CD4-positive, alpha-beta T cell treated with Interleukin-4 for 4 hours (primary cell): ENCODE measurements at regions not wholly inside any gene's neighbourhood (a gene's known extent, or its start where the extent isn't known, plus 50 kb on each side); places are given as distances from the start of the nearest gene placed in this dataset.
"Not testable (repeated sequence)": the region's sequence is repeated elsewhere in the genome, so short reads cannot be mapped to it uniquely, and the experiment has no call there.

Experiments
- DNase-seq: peaks from one replicate; pipeline ENCODE4 v3.0.0-alpha.2; 2020

DNA sequence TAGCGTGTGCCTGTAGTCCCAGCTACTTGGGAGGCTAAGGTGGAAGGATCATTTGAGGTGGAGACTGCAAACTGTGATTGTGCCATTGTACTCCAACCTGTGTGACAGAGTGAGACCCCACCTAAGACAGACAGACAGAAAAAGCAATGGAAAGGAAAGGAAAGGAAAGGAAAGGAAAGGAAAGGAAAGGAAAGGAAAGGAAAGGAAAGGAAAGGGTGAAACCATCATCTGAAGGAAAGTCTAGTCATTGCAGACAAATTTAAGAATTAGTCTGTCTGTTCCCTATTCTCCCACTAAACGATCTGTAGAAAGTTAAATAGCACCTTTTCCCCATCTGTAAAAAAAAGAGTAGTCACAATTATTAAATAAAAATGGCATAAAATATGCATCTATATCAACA, 91.1 kb upstream of the SKAP2 start:
- DNase-seq: no peak

DNA sequence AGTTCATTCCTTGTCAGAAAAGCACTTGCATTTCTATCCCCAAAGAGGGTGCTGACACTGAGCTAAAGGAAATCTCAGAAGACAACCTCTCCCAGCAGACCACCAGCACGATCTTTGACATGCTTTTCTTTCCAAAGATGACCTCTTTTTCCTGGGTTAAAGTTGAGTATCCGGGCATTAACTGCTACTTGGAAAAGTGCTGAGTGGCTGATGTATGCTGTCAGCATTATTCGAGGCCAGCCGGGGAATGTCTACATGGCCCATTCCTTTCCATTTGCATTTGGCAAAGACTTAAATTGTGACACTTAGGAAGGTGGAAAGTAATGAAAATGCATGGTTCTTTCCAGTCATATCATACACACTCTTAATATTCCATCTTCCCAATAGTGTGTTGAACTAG, 90.6 kb upstream of the SKAP2 start:
- no peak for DNase-seq

DNA sequence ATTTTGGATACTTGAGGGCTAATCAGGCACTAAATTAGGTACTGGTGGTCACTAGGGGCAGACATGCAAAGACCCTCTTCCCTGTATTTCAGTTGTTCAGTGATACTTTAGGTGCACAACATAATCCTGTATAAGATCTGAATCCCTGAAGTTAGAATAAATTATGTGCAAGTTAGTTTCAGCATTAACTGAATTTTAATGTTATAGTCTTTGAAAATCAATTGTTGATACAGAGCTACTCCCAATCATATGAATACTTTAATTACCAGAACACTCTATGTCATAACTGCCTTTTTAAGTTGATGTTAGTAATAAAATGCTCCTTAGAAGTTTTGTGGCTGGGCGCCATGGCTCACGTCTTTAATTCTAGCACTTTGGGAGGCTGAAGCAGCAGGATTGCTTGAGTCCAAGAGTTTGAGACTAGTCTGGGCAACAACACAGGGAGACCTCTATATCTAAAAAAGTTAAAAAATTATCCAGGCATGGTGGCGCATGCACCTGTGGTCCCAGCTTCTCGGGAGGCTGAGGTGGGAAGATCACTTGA, 87.1 kb upstream of the SKAP2 start:
- no peak for DNase-seq

DNA sequence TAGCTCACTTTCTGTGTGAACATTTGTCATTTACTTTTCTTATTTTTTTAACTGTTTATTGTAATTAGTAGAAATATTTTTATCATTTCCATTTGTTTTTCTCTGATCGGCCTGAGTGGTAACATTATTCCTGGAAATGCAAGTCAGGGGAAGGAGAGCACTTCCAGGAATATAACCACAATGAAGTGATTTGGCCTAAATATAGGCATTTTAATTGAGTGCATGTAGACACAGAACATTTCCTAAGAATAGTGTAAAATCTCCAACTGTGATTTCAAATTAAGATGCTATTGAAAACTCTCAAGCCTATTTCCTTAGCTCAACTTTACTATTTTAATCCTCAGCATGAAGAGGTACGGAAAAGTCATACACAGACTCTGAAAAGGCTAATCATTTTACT, 86.5 kb upstream of the SKAP2 start:
- DNase-seq: no peak

DNA sequence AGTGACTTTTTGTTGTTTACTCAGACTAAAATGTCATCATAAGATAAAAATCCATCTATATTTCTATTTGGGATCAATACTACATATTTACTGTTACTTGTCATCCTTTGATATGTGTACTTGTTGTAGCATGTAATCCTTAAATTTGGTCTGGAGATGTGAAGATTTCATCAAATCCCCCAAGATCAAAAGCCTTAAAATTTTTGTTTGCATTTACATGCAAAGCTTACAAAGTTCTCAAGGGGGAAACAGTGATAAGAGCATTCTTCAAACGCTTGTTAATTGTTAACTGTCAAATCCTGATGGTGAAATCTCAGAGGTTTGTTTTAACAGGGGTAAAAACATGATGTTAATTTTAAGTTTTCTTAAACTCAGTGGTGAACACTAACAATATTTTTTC, 84.9 kb upstream of the SKAP2 start:
- no peak for DNase-seq

DNA sequence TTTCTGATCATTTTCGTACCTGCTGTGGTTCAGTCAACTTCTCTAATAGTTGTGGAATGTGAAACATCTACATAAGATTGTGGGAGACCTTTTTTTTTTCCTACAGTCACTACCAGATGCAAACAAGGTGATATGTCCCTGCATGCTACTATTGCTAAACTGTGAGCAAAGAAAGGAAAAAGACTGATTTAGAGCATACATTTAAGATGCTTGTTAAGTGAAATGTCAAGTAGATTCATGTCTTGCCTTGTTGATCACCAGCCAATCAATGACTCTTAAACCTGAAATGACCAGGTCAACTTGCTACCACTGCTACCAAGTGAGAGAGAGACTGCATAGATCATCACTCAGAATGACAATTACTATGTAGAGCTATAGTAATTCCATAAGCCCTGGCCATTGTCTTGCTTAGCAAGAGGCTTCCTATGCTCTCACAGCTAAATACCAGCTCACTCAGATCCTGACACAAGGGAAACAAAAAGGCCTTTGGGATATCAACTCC, 84.3 kb upstream of the SKAP2 start:
- DNase-seq: no peak

DNA sequence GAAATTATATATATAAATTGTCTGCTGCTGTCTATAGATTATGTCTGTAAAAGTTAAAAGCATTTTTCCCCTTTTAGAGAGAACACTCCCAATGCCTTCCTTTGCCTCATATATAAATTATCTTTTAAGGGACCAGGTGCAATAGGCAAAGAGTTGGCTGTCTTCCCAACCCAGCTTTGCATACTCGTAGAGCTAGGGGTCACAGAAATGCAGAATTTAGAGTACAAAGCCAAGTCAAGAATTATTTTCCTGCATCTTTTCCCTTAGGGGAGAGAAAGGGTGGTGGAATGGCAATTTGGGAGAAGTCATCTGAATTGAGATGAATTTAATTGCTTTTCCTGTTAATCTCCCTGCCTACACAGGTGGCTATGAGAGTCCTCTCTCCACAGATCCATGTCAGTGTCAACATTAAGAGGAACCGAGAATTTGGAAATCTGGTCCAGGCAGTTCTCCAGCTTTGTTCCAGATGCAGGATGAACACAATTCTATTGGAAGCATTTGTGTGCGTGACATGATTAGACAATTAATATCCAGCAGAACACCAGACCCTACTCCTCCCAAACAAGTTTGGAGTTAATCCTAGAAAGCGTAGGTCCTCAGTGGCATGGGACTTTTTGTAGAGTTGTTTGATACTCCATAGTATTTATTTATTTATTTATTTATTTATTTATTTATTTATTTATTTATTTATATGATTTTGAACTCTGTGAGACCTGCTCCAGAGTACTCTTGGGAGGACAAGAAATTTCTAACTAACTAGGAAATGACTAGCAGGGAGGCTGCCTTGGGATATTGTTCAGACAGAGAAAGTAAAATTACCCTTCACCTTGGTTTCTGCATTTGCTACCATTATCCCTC, 80.3 kb upstream of the SKAP2 start:
- DNase-seq: no peak

DNA sequence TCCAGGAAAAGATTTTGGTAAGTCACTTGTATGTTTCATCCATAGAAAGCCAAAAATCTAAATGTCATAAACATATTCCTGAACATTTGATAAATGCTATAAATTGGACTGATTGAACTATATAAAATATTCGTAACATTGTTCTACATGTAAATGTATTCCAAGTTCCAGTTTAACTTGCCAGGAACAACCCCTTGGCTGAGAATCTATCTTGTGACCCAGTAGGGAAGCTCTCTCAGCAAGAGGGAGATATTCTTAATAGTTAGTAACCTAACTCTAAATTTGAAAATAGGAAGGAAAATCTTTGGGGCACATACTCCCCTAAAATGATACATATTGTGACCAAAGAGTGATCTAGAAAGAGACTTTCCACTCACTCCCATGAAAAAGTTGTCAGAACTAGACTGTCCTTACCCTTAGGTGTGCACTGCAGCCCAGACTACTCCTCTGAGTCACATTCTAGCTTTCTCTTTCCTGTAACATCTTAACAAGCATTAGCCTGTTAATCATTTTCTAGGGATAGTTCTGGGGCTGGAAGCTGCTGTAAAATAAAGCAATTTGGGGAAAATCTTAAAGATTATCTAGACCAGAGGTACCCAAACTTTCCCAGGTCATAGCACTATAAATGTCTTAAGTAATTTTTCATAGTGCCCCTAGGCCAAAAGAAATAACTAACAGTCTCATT, 73.7 kb upstream of the SKAP2 start:
- DNase-seq: no peak

DNA sequence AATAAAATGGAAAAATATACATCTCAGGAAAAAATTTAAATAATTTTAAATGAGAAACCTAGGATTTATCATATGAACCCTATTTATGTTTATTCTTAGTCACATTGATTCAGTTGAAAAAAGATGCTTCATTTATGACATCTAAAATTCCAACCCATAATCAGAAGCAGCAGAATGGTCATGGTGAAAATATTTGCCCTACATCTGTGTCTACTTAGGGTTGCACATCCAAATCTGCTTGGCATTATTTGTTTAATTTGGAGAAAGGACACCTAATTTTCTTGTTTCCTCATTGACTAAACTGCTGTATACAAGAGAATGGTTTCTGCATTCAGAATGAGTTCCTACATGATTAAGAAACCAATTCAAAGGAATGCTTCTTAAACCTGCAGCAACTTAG, 72.9 kb upstream of the SKAP2 start:
- no peak for DNase-seq

DNA sequence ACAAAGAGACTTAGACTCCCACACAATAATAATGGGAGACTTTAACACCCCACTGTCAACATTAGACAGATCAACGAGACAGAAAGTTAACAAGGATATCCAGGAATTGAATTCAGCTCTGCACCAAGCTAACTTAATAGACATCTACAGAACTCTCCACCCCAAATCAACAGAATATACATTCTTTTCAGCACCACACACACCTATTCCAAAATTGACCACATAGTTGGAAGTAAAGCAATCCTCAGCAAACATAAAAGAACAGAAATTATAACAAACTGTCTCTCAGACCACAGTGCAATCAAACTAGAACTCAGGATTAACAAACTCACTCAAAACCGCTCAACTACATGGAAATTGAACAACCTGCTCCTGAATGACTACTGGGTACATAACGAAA, 68.2 kb upstream of the SKAP2 start:
- DNase-seq: not testable (repeated sequence)

DNA sequence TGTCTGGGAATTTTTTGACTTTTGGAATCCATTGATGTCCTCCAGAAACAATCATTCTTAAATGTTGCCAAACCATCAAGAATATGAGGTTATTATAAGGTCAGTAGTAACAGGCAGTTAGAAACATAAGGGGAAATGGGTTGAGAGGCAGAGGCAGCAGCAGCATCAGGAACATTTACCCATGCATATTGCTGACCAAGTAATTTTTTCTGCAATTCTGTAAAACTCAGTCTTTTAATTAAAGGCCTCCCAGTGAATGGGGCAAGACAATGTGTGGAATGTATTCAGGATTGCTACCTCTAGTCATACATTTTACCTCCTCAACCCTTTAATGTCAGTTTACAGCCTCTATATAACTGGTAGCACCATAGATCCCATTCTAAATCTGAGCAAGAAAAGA, 66.5 kb upstream of the SKAP2 start:
- no peak for DNase-seq

DNA sequence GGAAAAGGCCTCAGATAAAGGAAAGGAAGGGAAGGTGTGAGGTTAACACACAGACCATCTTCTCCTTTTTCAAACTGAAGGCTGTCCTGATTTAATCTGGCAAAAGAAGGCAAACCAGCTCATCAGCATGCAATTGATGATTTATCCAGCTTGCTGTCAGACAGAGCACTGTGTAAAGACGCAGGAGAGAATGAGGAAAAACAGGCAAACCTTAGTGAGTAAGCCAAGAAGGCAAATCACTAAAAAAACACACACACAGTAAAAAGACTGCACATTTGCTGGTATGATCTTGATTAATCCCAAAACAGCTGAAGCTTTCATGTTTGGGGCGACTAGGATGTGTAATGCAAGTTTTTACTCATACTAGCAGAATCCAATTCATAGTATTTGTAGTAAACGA, 65.8 kb upstream of the SKAP2 start:
- DNase-seq: no peak

DNA sequence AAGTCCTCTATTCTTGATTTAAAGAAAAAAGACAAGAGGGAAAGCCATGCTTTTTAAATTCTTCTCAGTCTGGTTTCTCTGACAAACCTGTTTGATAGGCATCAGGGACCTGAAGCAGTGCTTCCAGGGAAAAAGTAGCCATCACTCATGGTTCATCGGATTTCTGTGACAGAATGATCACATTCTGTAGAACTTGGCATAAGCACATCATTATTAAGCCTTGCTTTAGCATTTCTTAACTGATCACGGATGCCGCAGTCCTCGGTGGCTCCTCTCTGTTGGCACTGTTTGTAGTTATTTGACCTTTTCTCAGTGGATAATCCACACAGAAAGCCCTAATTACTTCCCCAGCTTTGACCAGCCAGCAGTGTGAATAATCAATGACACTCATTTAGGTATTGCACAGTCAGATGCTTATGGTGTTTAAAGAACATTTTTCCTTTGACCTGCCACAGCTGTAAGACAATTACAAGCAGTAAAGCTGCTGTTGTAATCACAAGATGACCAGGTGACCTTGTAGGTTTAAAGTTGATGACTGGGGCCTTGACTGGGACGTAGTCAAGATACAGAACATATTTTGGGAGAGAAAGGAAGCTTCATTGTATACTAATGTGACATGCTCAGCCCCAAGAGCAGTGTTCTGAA, 64.4 kb upstream of the SKAP2 start:
- DNase-seq: no peak

DNA sequence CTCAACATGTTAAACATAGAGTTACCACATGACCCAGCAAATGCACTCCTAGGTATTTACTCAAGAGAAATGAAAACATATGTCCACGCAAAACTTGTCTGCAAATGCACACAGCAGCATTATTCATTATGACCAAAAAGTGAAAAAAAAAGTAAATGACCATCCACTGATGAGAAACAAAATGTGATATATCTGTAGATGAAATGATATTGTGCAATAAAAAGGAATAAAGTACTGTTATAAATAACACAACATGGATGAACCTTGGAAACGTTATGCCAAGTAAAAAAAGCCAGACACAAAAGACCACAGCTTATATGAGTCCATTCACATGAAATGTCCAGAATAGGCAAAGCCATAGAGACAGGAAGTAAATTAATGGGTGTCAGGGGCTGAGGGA, 61.4 kb upstream of the SKAP2 start:
- DNase-seq: no peak

DNA sequence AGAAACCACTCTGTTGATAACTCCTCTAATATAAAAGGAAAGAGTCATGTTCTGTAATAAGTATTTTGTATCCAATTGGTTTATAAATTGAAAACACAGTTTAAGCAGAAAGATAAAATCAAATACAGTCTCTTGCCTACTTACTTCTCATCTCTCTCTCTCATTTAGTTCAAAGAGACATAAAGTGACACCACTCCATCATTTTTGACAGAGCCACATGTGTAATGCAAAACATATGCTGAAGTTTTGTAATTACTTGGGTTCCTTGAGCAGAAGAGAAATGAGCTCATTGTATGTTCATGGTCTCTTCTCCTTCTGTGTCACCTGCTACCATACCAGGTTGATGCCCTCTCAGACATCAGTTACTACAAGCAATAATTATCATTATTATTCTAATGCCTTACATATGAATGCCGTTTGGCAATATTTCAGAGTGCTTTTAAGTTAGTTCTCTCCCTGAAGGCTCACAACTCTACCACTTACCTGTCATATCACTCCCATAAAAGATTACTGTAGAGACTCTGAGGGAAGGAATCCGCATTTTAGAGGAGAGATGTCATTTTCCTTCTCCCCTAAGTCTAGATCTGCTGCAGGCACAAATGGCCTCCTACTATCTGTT, 59.9 kb upstream of the SKAP2 start:
- DNase-seq: no peak

DNA sequence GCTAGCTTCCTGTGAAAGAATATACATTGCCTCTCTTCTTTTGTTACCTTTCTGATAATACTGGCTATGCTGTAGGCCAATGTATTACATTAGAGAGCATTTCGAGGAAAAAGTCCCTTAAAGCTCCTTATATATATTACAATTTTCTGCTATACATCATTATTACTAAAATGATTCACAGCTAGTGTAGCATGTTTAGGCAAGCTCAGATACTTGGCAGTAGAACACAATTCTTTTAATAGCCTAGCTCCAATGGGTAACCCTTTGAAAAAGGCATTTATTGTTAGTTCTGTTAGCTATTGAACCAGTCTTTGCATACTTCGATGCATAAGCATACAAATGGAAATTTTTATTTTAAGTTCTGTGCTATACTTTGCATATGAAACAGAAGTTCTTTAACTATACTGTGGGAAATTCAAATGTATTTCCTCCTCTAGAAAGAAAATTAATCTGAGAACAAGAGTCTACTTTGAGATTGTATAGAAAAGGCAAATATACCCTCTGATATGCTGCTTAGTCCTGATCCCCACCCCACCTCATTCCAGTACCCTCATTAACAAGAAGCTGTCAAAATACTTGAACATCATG, 55.6 kb upstream of the SKAP2 start:
- no peak for DNase-seq

DNA sequence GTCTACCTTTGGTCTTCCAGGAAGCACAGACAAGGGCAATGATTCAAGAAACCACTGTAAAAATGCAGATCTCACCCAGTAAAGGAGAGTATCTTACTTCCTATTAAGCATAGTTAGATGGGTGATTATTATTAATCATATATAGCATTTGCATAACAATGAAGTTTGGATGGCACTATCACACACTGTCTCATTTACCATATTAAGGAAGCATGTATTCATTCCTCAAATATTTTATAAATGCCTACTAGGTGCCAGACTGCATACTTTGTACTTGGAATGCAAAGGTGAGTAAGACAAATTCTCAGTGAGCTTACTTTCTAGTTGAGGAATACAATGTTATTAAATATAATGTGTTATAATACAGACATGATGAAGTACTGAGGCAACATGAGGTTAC, 53.9 kb upstream of the SKAP2 start:
- DNase-seq: no peak

DNA sequence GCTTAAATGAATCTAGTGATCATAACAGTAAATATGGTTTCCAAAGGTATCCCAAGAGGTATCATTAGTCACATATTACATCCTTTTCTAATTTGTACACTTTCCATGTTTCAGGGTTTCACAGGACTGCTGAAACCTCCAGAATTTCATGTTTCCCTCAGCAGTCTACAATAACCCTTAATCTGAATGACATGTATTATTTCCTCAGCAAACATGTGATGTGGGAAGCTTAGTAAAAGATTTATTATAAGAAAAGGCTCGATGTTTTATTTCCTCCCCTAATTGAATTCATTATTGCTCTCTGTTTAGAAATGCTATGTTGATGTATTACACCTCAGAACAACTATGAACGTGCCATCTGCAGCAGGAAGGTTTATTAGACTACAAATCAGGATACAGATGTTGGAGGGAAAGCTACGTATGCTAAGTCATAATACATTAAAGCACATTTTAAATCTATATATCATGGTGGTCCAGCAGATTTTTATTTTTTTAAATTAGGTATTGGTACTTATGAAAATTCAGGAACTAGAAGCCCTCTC, 52.5 kb upstream of the SKAP2 start:
- no peak for DNase-seq

DNA sequence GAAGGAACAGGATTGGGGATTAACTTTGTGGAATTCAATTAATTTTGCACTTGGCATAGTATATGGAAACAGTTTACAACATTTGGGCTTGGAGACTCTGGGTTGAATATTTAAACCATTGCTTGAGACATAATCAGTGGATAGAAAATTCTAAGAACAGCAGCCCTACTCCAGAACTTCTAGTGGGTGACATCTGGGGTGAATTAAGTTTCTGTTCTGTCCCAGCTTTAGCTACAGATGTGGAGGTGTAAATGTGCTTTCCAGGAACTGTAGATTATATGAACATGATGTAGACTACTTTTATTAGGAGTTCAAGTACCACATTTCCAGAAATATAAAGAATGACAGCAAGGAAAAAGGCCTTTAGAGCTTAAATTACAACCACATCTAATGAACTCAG, 51.9 kb upstream of the SKAP2 start:
- no peak for DNase-seq
